DMS153 treated with DMSO at 0.1 percent for 48 hours (cell line): ENCODE measurements at regions not wholly inside any gene's neighbourhood (a gene's known extent, or its start where the extent isn't known, plus 50 kb on each side); places are given as distances from the start of the nearest gene placed in this dataset.
"Not testable (repeated sequence)": the region's sequence is repeated elsewhere in the genome, so short reads cannot be mapped to it uniquely, and the experiment has no call there.

Experiments used
- DNase-seq: peaks from one replicate; lab custom pipeline; 2025; ENCODE audit not compliant: unreplicated experiment; lab: John Stamatoyannopoulos, UW

- DNase-seq = no peak
These were observed 572.6 kb upstream of the LUZP2 start for GRCh38 chr11:23924226-23924625.

GRCh38 chr11:23931443-23931842, 565.4 kb upstream of the LUZP2 start:
- no peak for DNase-seq

GRCh38 chr11:23932485-23932898, 564.4 kb upstream of the LUZP2 start:
- no peak for DNase-seq

- DNase-seq = no peak
These were observed 563.1 kb upstream of the LUZP2 start for GRCh38 chr11:23933721-23934120.

GRCh38 chr11:23934671-23935270, 562.1 kb upstream of the LUZP2 start:
- not testable (repeated sequence) for DNase-seq

- DNase-seq = not testable (repeated sequence)
These were observed 554.6 kb upstream of the LUZP2 start for GRCh38 chr11:23942117-23942815.

- no peak for DNase-seq
These were observed 551.9 kb upstream of the LUZP2 start for GRCh38 chr11:23944923-23945322.

- DNase-seq = no peak
These were observed 549.0 kb upstream of the LUZP2 start for GRCh38 chr11:23947883-23948282.

GRCh38 chr11:23948851-23949250, 548.0 kb upstream of the LUZP2 start:
- DNase-seq = no peak

GRCh38 chr11:23953951-23954710, 542.7 kb upstream of the LUZP2 start:
- DNase-seq = no peak

GRCh38 chr11:23954730-23955129, 542.1 kb upstream of the LUZP2 start:
- no peak for DNase-seq

GRCh38 chr11:23956586-23956985, 540.3 kb upstream of the LUZP2 start:
- no peak for DNase-seq

GRCh38 chr11:23957314-23957713, 539.5 kb upstream of the LUZP2 start:
- no peak for DNase-seq

GRCh38 chr11:23959462-23959861, 537.4 kb upstream of the LUZP2 start:
- DNase-seq = no peak

GRCh38 chr11:23961503-23962338, 535.1 kb upstream of the LUZP2 start:
- no peak for DNase-seq

GRCh38 chr11:23973244-23973643, 523.6 kb upstream of the LUZP2 start:
- no peak for DNase-seq

GRCh38 chr11:23974051-23974450, 522.8 kb upstream of the LUZP2 start:
- DNase-seq = no peak

- DNase-seq = no peak
These were observed 522.3 kb upstream of the LUZP2 start for GRCh38 chr11:23974601-23975000.

- DNase-seq = no peak
These were observed 520.4 kb upstream of the LUZP2 start for GRCh38 chr11:23976426-23976825.

- DNase-seq = no peak
These were observed 520.0 kb upstream of the LUZP2 start for GRCh38 chr11:23976841-23977271.

- DNase-seq = no peak
These were observed 508.4 kb upstream of the LUZP2 start for GRCh38 chr11:23988381-23989006.
